HG02571 (cell line): ENCODE measurements at regions not wholly inside any gene's neighbourhood (a gene's known extent, or its start where the extent isn't known, plus 50 kb on each side); places are given as distances from the start of the nearest gene placed in this dataset.
"Not testable (repeated sequence)": the region's sequence is repeated elsewhere in the genome, so short reads cannot be mapped to it uniquely, and the experiment has no call there.

Experiments used
- ATAC-seq: cut with Tn5 transposase; IDR thresholded peaks from one replicate; pipeline ENCODE4 v1.9.1; 2021; ENCODE audit warnings: mild to moderate bottlenecking, moderate library complexity; ENCODE audit not compliant: unreplicated experiment

- ATAC-seq = no peak
Observed at GRCh38 chr16:27638833-27639560, 89.1 kb downstream of the KATNIP start.

- ATAC-seq = peak; percentile 70
Observed at GRCh38 chr16:27639561-27640276, 89.8 kb downstream of the KATNIP start.

- ATAC-seq = no peak
Observed at GRCh38 chr16:27640277-27640600, 90.3 kb downstream of the KATNIP start.

GRCh38 chr16:27641260-27641659 lies 91.3 kb downstream of the KATNIP start:
- ATAC-seq = no peak

- ATAC-seq = not testable (repeated sequence)
Observed at GRCh38 chr16:27641734-27642415, 91.9 kb downstream of the KATNIP start.

GRCh38 chr16:27642756-27643155 lies 92.8 kb downstream of the KATNIP start:
- ATAC-seq = no peak

GRCh38 chr16:27644165-27644564 lies 94.2 kb downstream of the KATNIP start:
- no peak for ATAC-seq

GRCh38 chr16:27645396-27645795 lies 95.5 kb downstream of the KATNIP start:
- no peak for ATAC-seq

- no peak for ATAC-seq
Observed at GRCh38 chr16:27646806-27647205, 96.9 kb downstream of the KATNIP start.

- no peak for ATAC-seq
Observed at GRCh38 chr16:27649021-27649420, 99.1 kb downstream of the KATNIP start.

- no peak for ATAC-seq
Observed at GRCh38 chr16:27650073-27650701, 100.2 kb downstream of the KATNIP start.

- no peak for ATAC-seq
Observed at GRCh38 chr16:27651301-27651700, 101.4 kb downstream of the KATNIP start.

- ATAC-seq = no peak
Observed at GRCh38 chr16:27657811-27658210, 107.9 kb downstream of the KATNIP start.

- ATAC-seq = no peak
Observed at GRCh38 chr16:27660507-27660906, 110.6 kb downstream of the KATNIP start.

GRCh38 chr16:27663235-27663634 lies 113.3 kb downstream of the KATNIP start:
- ATAC-seq = not testable (repeated sequence)

- no peak for ATAC-seq
Observed at GRCh38 chr16:27665881-27666280, 115.9 kb downstream of the KATNIP start.

GRCh38 chr16:27670071-27670810 lies 120.3 kb downstream of the KATNIP start:
- ATAC-seq = no peak

- no peak for ATAC-seq
Observed at GRCh38 chr16:27671410-27671809, 121.5 kb downstream of the KATNIP start.

- no peak for ATAC-seq
Observed at GRCh38 chr16:27676839-27677238, 126.9 kb downstream of the KATNIP start.

GRCh38 chr16:27677263-27677662 lies 127.3 kb downstream of the KATNIP start:
- ATAC-seq = no peak

- no peak for ATAC-seq
Observed at GRCh38 chr16:27678955-27679354, 129.0 kb downstream of the KATNIP start.
